ENCODE measurements at regions not wholly inside any gene's neighbourhood (a gene's known extent, or its start where the extent isn't known, plus 50 kb on each side); places are given as distances from the start of the nearest gene placed in this dataset.

DNA sequence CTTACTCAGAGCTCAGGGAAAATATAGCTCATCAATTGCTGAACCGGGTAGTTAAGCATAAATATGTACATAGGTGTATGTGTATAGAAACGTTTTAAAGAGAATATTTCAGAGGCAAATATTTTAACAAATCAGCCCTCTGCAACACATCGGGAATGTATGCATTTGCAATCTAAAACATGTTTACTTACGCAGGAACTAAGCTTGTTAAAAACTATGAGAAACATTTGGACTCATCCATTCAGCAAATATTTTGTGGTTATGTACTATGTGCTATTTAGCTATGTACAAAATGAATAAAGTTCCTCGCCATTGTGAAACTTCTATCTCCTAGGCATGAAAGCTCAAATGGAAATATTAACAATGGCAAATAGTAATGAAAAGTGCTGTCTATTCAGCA lies 469.9 kb downstream of the ARHGEF28 start:
- TF ChIP-seq, protein P1, sequence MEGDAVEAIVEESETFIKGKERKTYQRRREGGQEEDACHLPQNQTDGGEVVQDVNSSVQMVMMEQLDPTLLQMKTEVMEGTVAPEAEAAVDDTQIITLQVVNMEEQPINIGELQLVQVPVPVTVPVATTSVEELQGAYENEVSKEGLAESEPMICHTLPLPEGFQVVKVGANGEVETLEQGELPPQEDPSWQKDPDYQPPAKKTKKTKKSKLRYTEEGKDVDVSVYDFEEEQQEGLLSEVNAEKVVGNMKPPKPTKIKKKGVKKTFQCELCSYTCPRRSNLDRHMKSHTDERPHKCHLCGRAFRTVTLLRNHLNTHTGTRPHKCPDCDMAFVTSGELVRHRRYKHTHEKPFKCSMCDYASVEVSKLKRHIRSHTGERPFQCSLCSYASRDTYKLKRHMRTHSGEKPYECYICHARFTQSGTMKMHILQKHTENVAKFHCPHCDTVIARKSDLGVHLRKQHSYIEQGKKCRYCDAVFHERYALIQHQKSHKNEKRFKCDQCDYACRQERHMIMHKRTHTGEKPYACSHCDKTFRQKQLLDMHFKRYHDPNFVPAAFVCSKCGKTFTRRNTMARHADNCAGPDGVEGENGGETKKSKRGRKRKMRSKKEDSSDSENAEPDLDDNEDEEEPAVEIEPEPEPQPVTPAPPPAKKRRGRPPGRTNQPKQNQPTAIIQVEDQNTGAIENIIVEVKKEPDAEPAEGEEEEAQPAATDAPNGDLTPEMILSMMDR (IDR thresholded peaks at IDR 0.05 in 2 of 3, conservative IDR thresholded peaks at IDR 0.05 in 1 of 3; ENCODE audit: borderline replicate concordance in 1 of 3, insufficient read depth in 1 of 3, low read depth in 2 of 3, low read length in 2 of 3): no peak
- TF ChIP-seq YY1 (IDR thresholded peaks at IDR 0.05; ENCODE audit: extremely low read depth, insufficient replicate concordance, low read depth, low read length) (no peak), EZH2 (IDR thresholded peaks at IDR 0.05) (no peak), POLR2A (IDR thresholded peaks at IDR 0.05; ENCODE audit: borderline replicate concordance, extremely low read depth, insufficient read depth, insufficient read length) (no peak), REST (IDR thresholded peaks at IDR 0.05; ENCODE audit: low read depth) (no peak), SIN3A (IDR thresholded peaks at IDR 0.05; ENCODE audit: low read depth) (no peak), ZNF274 (IDR thresholded peaks at IDR 0.05; ENCODE audit: low read depth, low read length) (no peak), ZFX (IDR thresholded peaks at IDR 0.05) (no peak), POLR2AphosphoS5 (IDR thresholded peaks at IDR 0.05; ENCODE audit: low read depth, low read length) (no peak)
- TF ChIP-seq, protein P2, sequence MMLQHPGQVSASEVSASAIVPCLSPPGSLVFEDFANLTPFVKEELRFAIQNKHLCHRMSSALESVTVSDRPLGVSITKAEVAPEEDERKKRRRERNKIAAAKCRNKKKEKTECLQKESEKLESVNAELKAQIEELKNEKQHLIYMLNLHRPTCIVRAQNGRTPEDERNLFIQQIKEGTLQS (IDR thresholded peaks at IDR 0.05): no peak
- TF ChIP-seq, protein P3, sequence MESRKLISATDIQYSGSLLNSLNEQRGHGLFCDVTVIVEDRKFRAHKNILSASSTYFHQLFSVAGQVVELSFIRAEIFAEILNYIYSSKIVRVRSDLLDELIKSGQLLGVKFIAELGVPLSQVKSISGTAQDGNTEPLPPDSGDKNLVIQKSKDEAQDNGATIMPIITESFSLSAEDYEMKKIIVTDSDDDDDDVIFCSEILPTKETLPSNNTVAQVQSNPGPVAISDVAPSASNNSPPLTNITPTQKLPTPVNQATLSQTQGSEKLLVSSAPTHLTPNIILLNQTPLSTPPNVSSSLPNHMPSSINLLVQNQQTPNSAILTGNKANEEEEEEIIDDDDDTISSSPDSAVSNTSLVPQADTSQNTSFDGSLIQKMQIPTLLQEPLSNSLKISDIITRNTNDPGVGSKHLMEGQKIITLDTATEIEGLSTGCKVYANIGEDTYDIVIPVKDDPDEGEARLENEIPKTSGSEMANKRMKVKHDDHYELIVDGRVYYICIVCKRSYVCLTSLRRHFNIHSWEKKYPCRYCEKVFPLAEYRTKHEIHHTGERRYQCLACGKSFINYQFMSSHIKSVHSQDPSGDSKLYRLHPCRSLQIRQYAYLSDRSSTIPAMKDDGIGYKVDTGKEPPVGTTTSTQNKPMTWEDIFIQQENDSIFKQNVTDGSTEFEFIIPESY (IDR thresholded peaks at IDR 0.05; ENCODE audit: extremely low read depth, insufficient replicate concordance, low read length): no peak
